HG02610 (cell line): ENCODE measurements at regions not wholly inside any gene's neighbourhood (a gene's known extent, or its start where the extent isn't known, plus 50 kb on each side); places are given as distances from the start of the nearest gene placed in this dataset.

Source experiments
- ATAC-seq: cut with Tn5 transposase; IDR thresholded peaks from one replicate; pipeline ENCODE4 v1.9.1; 2021; ENCODE audit warnings: mild to moderate bottlenecking, moderate library complexity; ENCODE audit not compliant: unreplicated experiment

GRCh38 chr5:121702682-121703081 lies 149.0 kb upstream of the FTMT start:
- no peak for ATAC-seq

- ATAC-seq: no peak
Observed at GRCh38 chr5:121704291-121704690, 147.4 kb upstream of the FTMT start.

- no peak for ATAC-seq
Observed at GRCh38 chr5:121706686-121707085, 145.0 kb upstream of the FTMT start.

GRCh38 chr5:121707178-121707577 lies 144.5 kb upstream of the FTMT start:
- ATAC-seq: no peak

- ATAC-seq: no peak
Observed at GRCh38 chr5:121711416-121711815, 140.3 kb upstream of the FTMT start.

- ATAC-seq: no peak
Observed at GRCh38 chr5:121719255-121719654, 132.4 kb upstream of the FTMT start.

GRCh38 chr5:121725450-121725849 lies 126.2 kb upstream of the FTMT start:
- ATAC-seq: no peak

GRCh38 chr5:121726991-121727390 lies 124.7 kb upstream of the FTMT start:
- no peak for ATAC-seq

GRCh38 chr5:121731377-121731776 lies 120.3 kb upstream of the FTMT start:
- no peak for ATAC-seq

GRCh38 chr5:121735618-121736017 lies 116.1 kb upstream of the FTMT start:
- ATAC-seq: no peak

- ATAC-seq: no peak
Observed at GRCh38 chr5:121737120-121737519, 114.6 kb upstream of the FTMT start.

- ATAC-seq: peak; percentile 62
Observed at GRCh38 chr5:121741156-121741555, 110.5 kb upstream of the FTMT start.

GRCh38 chr5:121744577-121744976 lies 107.1 kb upstream of the FTMT start:
- ATAC-seq: no peak

- no peak for ATAC-seq
Observed at GRCh38 chr5:121745407-121745806, 106.3 kb upstream of the FTMT start.

- ATAC-seq: no peak
Observed at GRCh38 chr5:121746763-121747162, 104.9 kb upstream of the FTMT start.

GRCh38 chr5:121748686-121749085 lies 103.0 kb upstream of the FTMT start:
- no peak for ATAC-seq

GRCh38 chr5:121752149-121752548 lies 99.5 kb upstream of the FTMT start:
- no peak for ATAC-seq

- ATAC-seq: no peak
Observed at GRCh38 chr5:121755266-121755665, 96.4 kb upstream of the FTMT start.

- ATAC-seq: no peak
Observed at GRCh38 chr5:121757753-121758152, 93.9 kb upstream of the FTMT start.

GRCh38 chr5:121758615-121759014 lies 93.1 kb upstream of the FTMT start:
- no peak for ATAC-seq

GRCh38 chr5:121762426-121762825 lies 89.3 kb upstream of the FTMT start:
- no peak for ATAC-seq

GRCh38 chr5:121763665-121764064 lies 88.0 kb upstream of the FTMT start:
- no peak for ATAC-seq

GRCh38 chr5:121780406-121780805 lies 71.3 kb upstream of the FTMT start:
- no peak for ATAC-seq

GRCh38 chr5:121783700-121784099 lies 68.0 kb upstream of the FTMT start:
- no peak for ATAC-seq
